B cell (primary cell): ENCODE measurements at regions not wholly inside any gene's neighbourhood (a gene's known extent, or its start where the extent isn't known, plus 50 kb on each side); places are given as distances from the start of the nearest gene placed in this dataset.

ENCODE experiments used
- ATAC-seq: fragments of 200-7000 bp; cut with Tn5 transposase; one replicate; pipeline ENCODE4 v1.10.0; 2021; ENCODE audit warnings: low read depth, mild to moderate bottlenecking, moderate number of reproducible peaks, moderate library complexity
- CTCF ChIA-PET: fragments of 350-600 bp; sonication (Branson Sonifier 250); formaldehyde crosslinking; loops from one replicate; lab custom pipeline; 2021; ENCODE audit warnings: antibody characterized with exemption, inconsistent platforms; lab: Charles Lee
- POLR2A ChIA-PET: fragments of 350-600 bp; sonication (Branson Sonifier 250); formaldehyde crosslinking; loops from one replicate; lab custom pipeline; 2021; ENCODE audit warnings: antibody characterized with exemption; lab: Charles Lee
- DNase-seq: peaks from one replicate; pipeline ENCODE4 v3.0.0; 2013
- H2AFZ ChIP-seq: 2 replicates; pipeline ENCODE4 v1.6.1; 2012; ENCODE audit warnings: mild to moderate bottlenecking, low read depth, low read length; ENCODE audit not compliant: insufficient read depth, poor library complexity, severe bottlenecking
- H3K27ac ChIP-seq, 2 donors: 1 replicate in 1 of 2; 2 replicates in 1 of 2; pipeline ENCODE4 v1.5.1; 2012 to 2013; ENCODE audit warnings: low read length in 2 of 2, mild to moderate bottlenecking in 2 of 2, moderate library complexity in 1 of 2
- H3K27me3 ChIP-seq, 4 experiments: fragments of 200-600 bp in 1 of 4; sonication (generic) in 1 of 4; replicated peaks in 1 of 4; 1 replicate in 2 of 4; 2 replicates in 2 of 4; pipeline versions ENCODE4 v1.6.1 to v1.7.0; 2013 to 2016; ENCODE audit warnings: low read length in 3 of 4, mild to moderate bottlenecking in 2 of 4, mixed read lengths in 1 of 4, moderate library complexity in 1 of 4; ENCODE audit not compliant: insufficient read depth in 4 of 4, control insufficient read depth in 3 of 4; ENCODE audit errors: control extremely low read depth in 1 of 4
- H3K36me3 ChIP-seq, 2 experiments: replicated peaks in 1 of 2; 1 replicate in 1 of 2; 2 replicates in 1 of 2; pipeline versions ENCODE4 v1.6.1 to v1.7.1; 2013; ENCODE audit warnings: low read length in 1 of 2; ENCODE audit not compliant: insufficient read depth in 2 of 2, control insufficient read depth in 1 of 2; ENCODE audit errors: control extremely low read depth in 1 of 2, extremely low read depth in 1 of 2
- H3K4me1 ChIP-seq, 2 donors: fragments of 200-600 bp in 1 of 2; sonication (generic) in 1 of 2; 1 replicate in 1 of 2; 2 replicates in 1 of 2; pipeline versions ENCODE4 v1.5.1 to v1.6.1; 2013 to 2017; ENCODE audit warnings: low read length in 2 of 2; ENCODE audit not compliant: control insufficient read depth in 2 of 2, insufficient read depth in 2 of 2
- H3K4me2 ChIP-seq: replicated peaks from 2 replicates; pipeline ENCODE3; 2012; ENCODE audit warnings: mild to moderate bottlenecking, low read depth, low read length; ENCODE audit not compliant: poor library complexity, severe bottlenecking
- H3K4me3 ChIP-seq, 5 experiments: fragments of 200-600 bp in 1 of 5; sonication (generic) in 1 of 5; 1 replicate in 3 of 5; 2 replicates in 2 of 5; pipeline versions ENCODE4 v1.5.1 to v1.7.0; 2011 to 2016; ENCODE audit warnings: low read length in 4 of 5, mild to moderate bottlenecking in 4 of 5, low read depth in 2 of 5, control low read depth in 1 of 5, moderate library complexity in 1 of 5; ENCODE audit not compliant: insufficient read depth in 1 of 5; ENCODE audit errors: control extremely low read depth in 1 of 5, extremely low read depth in 1 of 5
- H3K79me2 ChIP-seq: fragments of 200-600 bp; sonication (generic); one replicate; pipeline ENCODE4 v1.6.0; 2016; ENCODE audit warnings: low read length; ENCODE audit not compliant: control insufficient read depth, insufficient read depth
- H3K9ac ChIP-seq: fragments of 200-600 bp; sonication (generic); 2 replicates; pipeline ENCODE4 v1.6.1; 2017; ENCODE audit warnings: mild to moderate bottlenecking, low read length, moderate library complexity
- H3K9me3 ChIP-seq, 3 donors: one replicate each; pipeline versions ENCODE4 v1.6.1 to v1.7.1; 2013; ENCODE audit warnings: low read length in 2 of 3; ENCODE audit not compliant: control insufficient read depth in 2 of 3, insufficient read depth in 1 of 3; ENCODE audit errors: control extremely low read depth in 1 of 3
- H4K20me1 ChIP-seq: 2 replicates; pipeline ENCODE4 v1.6.0; 2012; ENCODE audit warnings: mild to moderate bottlenecking, low read length; ENCODE audit not compliant: insufficient read depth, control insufficient read depth, poor library complexity, severe bottlenecking
- H3K27ac Mint-ChIP-seq: one replicate; pipeline ENCODE4 v1.8.0; 2021; ENCODE audit warnings: mixed read lengths
- H3K27me3 Mint-ChIP-seq: one replicate; pipeline ENCODE4 v1.8.0; 2021; ENCODE audit warnings: mixed read lengths
- H3K4me1 Mint-ChIP-seq: one replicate; pipeline ENCODE4 v1.8.0; 2021; ENCODE audit warnings: mixed read lengths
- H3K4me3 Mint-ChIP-seq: one replicate; pipeline ENCODE4 v1.8.0; 2021; ENCODE audit warnings: mixed read lengths
- H3K9me3 Mint-ChIP-seq: one replicate; pipeline ENCODE4 v1.8.0; 2022; ENCODE audit warnings: mixed read lengths; ENCODE audit not compliant: insufficient read depth
- EZH2 ChIP-seq: IDR thresholded peaks from 2 replicates; pipeline ENCODE4 v1.6.1; 2012; ENCODE audit warnings: borderline replicate concordance, low read depth, mild to moderate bottlenecking, moderate library complexity, low read length; ENCODE audit not compliant: insufficient read depth, poor library complexity, severe bottlenecking
- WGBS: methylation state at CpG from one replicate; pipeline ENCODE4 v1.1.5; 2013; ENCODE audit warnings: missing lambda C conversion rate; ENCODE audit not compliant: insufficient coverage; 5-methylcytosine and 5-hydroxymethylcytosine counted together
- intact Hi-C: fragments of 100-400 bp; cut with micrococcal nuclease; formaldehyde crosslinking; loops from one replicate; pipeline ENCODE4 v1.10.0; 2022
- TF ChIP-seq, protein P1 (sequence below): fragments of 200-600 bp; IDR thresholded peaks from one replicate; pipeline ENCODE4 v1.8.0; 2022; ENCODE audit warnings: antibody characterized with exemption, mild to moderate bottlenecking

DNA sequence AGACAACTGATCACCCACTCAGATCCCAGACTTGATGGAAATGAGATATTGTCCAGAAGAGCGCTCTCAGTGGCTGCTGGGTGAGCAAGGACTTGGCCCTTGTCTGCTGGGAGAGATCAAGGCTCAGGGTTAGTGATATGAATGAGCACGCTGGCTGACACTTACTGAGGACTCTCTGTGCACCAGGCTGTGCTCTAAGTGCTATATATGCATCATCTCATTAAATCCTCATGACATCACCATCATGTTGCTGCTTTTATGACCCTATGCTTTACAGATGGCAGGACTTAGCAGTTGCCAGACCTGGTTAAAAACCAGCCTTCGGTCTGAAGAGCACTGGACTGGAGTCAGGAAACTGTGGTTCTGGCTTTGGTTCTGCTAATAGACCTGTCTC, 260.9 kb downstream of the VRK1 start:
- Mint-ChIP-seq H3K27me3 (no peaks in the 10 kb centered on the region), H3K4me1 (no peaks in the 10 kb centered on the region), H3K4me3 (no peak overlapping the region), H3K27ac (no peak overlapping the region), H3K9me3 (peaks cover 2% of the 10 kb centered on the region)
- CTCF ChIA-PET: no interaction called here
- Histone ChIP-seq H3K79me2 (no peaks in the 10 kb centered on the region), H3K9me3 (no peaks in the 10 kb centered on the region), H3K4me3 (no peak overlapping the region), H3K4me1 (no peaks in the 10 kb centered on the region), H3K27ac (no peak overlapping the region), H3K9ac (no peak overlapping the region), H4K20me1 (no peaks in the 10 kb centered on the region), H3K27me3 (peaks cover 0 to 6% (median 0%) of the 10 kb centered on the region in 4 experiments), H3K36me3 (no peaks in the 10 kb centered on the region), H3K4me2 (no peak overlapping the region), H2AFZ (no peak overlapping the region)
- no peak for DNase-seq
- 86% methylated on average over 2 of the region's 3 CpGs for WGBS
- no peak for TF ChIP-seq EZH2
- TF ChIP-seq, protein P1, sequence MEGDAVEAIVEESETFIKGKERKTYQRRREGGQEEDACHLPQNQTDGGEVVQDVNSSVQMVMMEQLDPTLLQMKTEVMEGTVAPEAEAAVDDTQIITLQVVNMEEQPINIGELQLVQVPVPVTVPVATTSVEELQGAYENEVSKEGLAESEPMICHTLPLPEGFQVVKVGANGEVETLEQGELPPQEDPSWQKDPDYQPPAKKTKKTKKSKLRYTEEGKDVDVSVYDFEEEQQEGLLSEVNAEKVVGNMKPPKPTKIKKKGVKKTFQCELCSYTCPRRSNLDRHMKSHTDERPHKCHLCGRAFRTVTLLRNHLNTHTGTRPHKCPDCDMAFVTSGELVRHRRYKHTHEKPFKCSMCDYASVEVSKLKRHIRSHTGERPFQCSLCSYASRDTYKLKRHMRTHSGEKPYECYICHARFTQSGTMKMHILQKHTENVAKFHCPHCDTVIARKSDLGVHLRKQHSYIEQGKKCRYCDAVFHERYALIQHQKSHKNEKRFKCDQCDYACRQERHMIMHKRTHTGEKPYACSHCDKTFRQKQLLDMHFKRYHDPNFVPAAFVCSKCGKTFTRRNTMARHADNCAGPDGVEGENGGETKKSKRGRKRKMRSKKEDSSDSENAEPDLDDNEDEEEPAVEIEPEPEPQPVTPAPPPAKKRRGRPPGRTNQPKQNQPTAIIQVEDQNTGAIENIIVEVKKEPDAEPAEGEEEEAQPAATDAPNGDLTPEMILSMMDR: no peak
- ATAC-seq: no peak
- intact Hi-C loops: no loop called here
- POLR2A ChIA-PET: no interaction called here

DNA sequence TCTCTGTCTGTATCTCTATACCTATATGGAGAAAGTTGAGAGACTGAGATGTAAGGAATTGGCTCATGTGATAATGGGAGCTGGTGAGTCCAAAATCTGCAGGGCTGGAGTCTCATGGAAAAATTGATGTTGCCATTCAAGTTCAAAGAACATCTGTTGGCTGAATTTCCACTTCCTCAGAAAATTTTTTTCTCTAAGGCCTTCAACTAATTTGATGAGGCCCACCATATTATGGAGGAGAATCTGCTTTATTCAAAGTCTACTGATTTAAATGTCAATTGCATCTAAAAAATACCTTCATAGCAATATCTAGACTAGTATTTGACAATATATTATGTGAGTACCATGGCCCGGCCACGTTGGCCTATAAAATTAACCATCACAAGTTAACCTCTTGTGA, 261.4 kb downstream of the VRK1 start:
- Histone ChIP-seq H2AFZ (no peak overlapping the region), H3K9ac (no peak overlapping the region), H3K36me3 (no peaks in the 10 kb centered on the region), H3K4me1 (no peaks in the 10 kb centered on the region), H3K27ac (no peak overlapping the region), H3K79me2 (no peaks in the 10 kb centered on the region), H3K9me3 (peaks cover 0 to 2% (median 0%) of the 10 kb centered on the region in 3 donors), H3K4me3 (no peak overlapping the region), H3K27me3 (peaks cover 0 to 6% (median 0%) of the 10 kb centered on the region in 4 experiments), H4K20me1 (no peaks in the 10 kb centered on the region), H3K4me2 (no peak overlapping the region)
- no peaks in the 10 kb centered on the region for H3K27me3 Mint-ChIP-seq
- POLR2A ChIA-PET: no interaction called here
- no peak for TF ChIP-seq EZH2
- TF ChIP-seq, protein P1: no peak
- 83% methylated on average over 2 of the region's 2 CpGs for WGBS
- ATAC-seq: no peak
- intact Hi-C loops: no loop called here
- CTCF ChIA-PET: no interaction called here
- peaks cover 2% of the 10 kb centered on the region for H3K9me3 Mint-ChIP-seq
- H3K4me1 Mint-ChIP-seq: no peaks in the 10 kb centered on the region
- DNase-seq: no peak
- H3K4me3 Mint-ChIP-seq: no peak overlapping the region
- no peak overlapping the region for H3K27ac Mint-ChIP-seq
